ENCODE measurements at regions not wholly inside any gene's neighbourhood (a gene's known extent, or its start where the extent isn't known, plus 50 kb on each side); places are given as distances from the start of the nearest gene placed in this dataset.

DNA sequence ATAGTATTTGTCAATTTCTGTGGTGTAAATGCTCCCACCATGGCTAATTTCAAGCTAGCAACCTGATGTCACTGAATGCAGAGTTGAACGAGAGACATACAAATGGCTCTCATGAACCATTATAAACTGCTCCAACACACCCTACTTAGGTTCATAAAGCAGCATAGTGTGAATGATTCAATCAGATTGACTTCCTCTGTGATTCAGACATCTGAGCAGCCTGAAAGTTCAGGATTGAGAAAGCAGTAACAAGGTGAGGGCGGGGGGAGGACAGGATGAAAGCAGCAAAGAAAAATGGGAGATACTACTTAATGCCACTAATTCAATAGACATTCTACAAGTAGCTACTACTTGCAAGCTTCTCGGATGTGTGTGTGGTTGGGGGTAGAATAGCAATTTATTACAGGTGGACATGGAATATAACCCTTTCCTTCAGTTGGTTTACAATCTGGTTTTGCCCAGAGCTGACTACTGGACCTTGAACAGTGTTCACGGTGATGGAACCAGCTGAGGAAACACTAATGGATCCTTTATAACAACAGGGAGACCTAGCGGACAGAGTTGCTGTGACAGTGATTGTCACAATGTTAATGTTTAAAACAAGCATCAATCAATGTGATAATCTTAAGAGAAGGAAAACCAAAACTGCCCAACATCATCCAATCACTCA lies 52.5 kb upstream of the PELI2 start:
- TF ChIP-seq POLR2AphosphoS5 (IDR thresholded peaks at IDR 0.05; ENCODE audit: insufficient read depth, low read depth, low read length) (no peak), POLR2A (IDR thresholded peaks at IDR 0.05; ENCODE audit: low read depth, low read length) (no peak), EZH2 (IDR thresholded peaks at IDR 0.05; ENCODE audit: borderline replicate concordance, low read depth, low read length, severe bottlenecking) (no peak)
